GM18907 (cell line): ENCODE measurements at regions not wholly inside any gene's neighbourhood (a gene's known extent, or its start where the extent isn't known, plus 50 kb on each side); places are given as distances from the start of the nearest gene placed in this dataset.
"Not testable (repeated sequence)": the region's sequence is repeated elsewhere in the genome, so short reads cannot be mapped to it uniquely, and the experiment has no call there.

Source experiments
- ATAC-seq: cut with Tn5 transposase; IDR thresholded peaks from one replicate; pipeline ENCODE4 v1.9.1; 2021; ENCODE audit warnings: mild to moderate bottlenecking, moderate library complexity; ENCODE audit not compliant: unreplicated experiment

- ATAC-seq, result no peak
Observed at GRCh38 chr5:135161221-135161620, 127.2 kb upstream of the PITX1 start.

DNA sequence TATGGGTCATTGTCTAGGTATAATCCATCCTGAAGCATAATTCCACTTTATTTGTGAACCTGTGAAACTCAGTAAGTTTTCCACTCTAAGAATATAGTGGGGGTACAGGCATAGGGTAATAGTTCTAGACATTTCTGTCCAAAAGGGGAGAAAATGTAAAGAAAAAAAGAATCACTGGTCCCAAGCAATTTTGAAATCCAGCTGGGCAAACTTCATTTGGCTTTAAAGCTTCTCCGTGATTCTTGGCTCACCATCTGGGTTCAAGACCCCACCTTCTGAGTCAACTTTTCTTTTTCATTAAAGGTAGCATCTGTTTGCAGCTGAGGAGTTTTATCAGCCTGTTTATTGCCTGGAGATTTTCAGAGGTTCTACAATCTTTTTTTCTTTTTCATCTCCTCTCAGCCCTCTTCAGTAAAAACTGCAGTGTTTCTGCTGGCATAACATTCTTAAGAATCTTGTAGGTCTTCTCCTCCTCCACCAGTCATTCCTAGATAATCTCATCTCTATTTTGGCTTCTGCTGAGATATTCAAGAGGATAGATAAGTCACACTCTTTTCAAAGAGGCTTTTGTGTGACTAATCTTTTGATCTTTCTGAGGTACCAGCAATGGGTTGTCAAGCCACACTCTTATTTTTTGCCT, 126.1 kb upstream of the PITX1 start:
- no peak for ATAC-seq

DNA sequence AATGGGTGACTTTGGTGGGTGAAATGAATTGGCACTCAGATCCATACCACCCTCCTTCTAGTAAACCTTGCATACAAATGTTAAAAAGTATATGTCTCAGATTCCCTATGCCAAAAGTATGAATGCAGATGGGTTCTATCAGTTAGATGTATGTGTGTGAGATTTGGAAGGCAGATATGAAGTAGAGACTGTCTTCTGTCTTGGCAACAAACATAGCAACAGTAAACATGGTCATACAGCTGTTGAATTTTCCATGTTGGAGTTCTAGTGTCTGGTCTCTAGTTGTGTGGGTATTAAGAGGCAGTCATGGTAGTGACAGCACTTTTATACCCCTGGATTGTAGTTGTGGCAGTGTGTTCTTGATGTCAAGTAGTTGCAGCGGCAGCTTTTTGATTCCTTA, 125.6 kb upstream of the PITX1 start:
- ATAC-seq, result no peak

DNA sequence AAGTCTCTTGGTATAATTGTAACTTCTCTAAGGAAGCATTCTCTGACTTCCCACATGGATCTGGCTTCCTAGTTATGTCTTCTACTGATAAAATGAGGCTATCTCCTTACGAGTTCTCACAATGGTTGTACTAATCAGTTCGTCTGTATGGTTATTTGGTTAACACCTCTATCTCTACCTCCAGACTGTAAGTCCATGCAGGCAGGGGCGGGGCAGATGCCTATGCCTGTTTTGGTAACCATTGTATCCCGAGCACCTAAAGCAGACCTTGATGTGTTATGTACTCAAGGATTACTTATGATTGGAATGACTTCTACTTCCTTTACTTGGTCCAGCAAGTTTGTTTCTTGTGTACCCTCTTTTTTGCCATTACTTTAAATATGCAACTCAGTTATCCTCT, 125.0 kb upstream of the PITX1 start:
- ATAC-seq, result no peak

GRCh38 chr5:135158314-135158697, 124.3 kb upstream of the PITX1 start:
- no peak for ATAC-seq

DNA sequence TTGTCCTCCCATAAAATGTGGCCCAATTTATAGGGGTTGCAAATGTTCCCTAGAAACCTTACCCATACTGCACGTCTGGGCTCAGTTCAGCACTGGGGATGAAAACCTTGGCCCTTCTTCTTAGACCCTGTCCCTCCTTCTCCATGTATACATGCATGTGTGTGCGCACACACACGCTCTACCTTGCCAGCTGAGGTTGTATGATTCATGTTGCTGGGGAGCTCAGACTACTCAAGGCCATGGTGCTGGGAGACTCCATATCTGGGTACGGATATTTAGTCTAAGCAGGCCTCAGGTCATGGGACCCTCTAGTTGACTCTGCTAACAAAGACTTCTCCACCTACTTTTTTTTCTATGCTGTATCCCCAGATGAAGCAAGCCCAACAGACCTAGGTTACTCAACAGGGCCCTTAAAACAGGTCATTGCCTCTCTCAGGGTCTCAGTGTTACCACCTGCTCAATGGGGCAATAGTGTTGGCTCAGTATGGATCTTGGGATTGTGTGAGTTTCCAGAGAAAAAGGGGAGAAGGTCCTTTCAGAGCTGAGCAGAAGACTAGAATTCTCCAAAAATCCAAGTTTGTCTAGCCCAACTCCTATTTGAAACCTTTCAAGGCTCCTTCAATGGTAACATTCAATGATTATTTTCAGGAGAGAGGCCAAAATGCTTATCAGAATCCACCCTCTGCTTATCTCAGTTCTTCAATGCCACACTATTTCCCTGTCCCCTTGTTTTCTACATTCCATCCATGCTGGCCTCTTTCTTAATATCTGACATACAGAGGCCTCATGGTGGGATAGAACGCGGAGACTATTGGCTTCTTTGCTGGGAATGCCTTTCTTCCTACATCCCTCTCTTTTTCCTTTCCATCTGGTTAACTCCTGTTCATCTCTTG, 123.6 kb upstream of the PITX1 start:
- ATAC-seq, result no peak

DNA sequence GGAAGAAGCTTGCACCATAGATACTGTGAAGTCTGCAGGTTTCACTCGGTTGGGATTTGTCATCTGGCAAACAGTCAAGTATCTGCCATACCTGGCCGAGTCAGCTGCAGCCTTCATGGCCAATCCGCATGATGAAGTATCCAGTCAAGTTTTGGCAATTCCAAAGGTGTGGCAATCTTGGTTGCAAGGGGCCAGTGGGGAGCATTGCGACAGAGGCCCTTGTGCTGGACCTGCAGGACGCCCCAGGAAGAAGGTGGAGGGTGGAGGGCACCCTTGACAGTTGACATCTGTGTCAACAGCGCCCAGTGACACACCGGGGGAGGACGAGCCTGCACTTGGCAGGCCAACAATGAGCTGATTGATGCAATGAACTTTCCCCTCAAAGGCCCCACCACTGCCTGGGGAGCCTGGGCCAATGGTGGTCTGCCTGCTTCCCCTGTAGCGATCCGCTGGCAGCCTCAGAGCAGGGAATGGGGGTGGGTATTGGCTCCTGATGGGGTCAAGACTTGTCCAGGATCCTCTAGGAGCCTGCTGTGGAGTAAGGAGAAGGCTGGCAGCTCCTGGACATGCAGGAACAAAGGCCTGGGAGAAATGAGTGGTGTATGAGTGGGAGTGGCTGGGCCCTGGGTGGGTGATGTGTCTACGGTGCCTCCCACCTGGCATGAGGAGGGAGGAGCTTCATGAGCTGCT, 122.8 kb upstream of the PITX1 start:
- no peak for ATAC-seq

GRCh38 chr5:135156337-135156714, 122.3 kb upstream of the PITX1 start:
- ATAC-seq, result no peak

DNA sequence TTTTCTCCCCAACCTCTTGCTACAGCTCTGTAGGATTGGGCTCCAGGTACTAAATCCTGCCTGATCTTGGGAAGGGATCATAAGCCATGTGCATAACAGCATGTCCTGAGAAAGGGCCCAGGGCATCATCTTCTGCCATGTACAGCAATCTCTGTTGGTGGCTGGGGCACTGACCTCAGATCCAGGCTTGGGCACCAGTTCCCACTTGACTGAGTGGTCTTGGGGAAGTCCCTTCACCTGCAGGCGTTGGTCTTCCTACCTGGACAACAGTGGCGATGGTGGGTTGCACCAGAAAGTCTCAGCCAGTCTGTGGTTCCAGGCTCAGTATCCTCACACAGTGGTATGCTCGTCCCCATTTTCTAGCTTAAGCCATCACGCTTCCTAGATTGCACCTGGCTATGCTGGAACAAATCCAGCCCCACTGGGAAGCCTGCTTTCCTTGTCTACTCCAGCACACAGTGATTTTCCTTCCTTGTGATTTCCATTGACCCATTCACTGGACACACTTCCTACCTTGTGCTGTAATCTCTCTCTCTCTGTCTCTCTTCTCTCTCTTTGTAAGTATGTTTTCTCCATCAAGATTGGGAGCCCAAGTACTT, 121.7 kb upstream of the PITX1 start:
- no peak for ATAC-seq

GRCh38 chr5:135154961-135155360, 120.9 kb upstream of the PITX1 start:
- ATAC-seq, result no peak

DNA sequence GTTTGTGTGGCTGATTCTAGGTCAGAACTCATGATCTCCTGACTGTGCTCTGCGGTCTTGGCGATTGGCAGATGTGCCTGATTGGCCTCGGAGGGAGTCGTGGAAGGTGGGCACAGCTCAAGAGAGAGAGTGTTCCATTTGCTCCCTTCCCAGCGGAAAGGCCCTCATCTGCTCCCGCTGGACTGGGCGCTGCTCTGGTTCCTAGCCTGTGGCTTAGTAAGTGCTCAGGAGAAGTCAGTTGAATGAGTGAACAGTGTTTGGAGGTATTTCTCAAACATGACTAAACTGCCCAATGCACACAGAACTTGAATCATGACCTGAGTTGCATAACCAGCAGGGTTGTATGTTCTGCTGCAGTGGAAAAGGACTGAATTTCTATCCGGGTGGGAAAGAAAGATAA, 120.2 kb upstream of the PITX1 start:
- no peak for ATAC-seq

- no peak for ATAC-seq
Observed at GRCh38 chr5:135153661-135154060, 119.6 kb upstream of the PITX1 start.

DNA sequence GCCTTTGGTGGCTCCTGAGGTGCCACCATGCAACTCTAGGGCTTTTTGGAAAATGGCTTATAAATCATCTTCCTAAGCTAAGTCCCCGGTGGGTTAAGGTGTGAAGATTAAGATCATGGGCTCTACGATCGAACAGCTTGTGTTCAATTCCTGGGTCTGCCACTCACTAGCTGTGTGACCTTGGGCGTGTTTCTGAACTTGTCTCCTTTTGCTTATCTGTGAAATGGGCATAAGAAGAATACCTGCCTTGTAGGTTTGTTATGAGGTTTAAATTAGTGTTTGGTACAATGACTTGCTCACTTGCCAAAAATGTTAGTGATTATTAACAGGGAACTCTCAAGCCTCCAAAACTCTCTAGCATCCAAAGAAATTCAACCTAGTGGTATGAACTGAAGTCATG, 119.2 kb upstream of the PITX1 start:
- no peak for ATAC-seq

GRCh38 chr5:135151660-135152059, 117.6 kb upstream of the PITX1 start:
- ATAC-seq, result not testable (repeated sequence)

DNA sequence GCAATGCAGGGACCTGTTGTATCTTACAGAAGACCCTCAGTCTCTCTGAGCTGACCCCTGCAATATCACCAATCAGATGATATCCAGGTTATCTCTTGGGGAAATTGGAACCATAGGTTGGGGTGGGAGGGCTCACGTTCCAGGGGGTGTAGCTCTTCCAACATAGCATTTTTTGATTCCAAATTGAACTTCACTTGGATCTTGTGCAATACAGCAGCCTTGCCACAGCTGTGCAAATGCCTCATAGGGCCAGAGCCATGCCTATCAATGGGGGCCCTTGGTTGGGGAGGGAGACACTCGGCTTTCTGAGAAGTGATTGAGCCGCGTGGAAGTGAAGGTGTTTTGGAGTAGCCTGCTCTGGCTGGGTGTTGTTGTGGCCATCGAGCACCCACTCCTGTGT, 117.2 kb upstream of the PITX1 start:
- ATAC-seq, result no peak

- ATAC-seq, result no peak
Observed at GRCh38 chr5:135150767-135151166, 116.7 kb upstream of the PITX1 start.

- no peak for ATAC-seq
Observed at GRCh38 chr5:135149956-135150723, 116.1 kb upstream of the PITX1 start.

DNA sequence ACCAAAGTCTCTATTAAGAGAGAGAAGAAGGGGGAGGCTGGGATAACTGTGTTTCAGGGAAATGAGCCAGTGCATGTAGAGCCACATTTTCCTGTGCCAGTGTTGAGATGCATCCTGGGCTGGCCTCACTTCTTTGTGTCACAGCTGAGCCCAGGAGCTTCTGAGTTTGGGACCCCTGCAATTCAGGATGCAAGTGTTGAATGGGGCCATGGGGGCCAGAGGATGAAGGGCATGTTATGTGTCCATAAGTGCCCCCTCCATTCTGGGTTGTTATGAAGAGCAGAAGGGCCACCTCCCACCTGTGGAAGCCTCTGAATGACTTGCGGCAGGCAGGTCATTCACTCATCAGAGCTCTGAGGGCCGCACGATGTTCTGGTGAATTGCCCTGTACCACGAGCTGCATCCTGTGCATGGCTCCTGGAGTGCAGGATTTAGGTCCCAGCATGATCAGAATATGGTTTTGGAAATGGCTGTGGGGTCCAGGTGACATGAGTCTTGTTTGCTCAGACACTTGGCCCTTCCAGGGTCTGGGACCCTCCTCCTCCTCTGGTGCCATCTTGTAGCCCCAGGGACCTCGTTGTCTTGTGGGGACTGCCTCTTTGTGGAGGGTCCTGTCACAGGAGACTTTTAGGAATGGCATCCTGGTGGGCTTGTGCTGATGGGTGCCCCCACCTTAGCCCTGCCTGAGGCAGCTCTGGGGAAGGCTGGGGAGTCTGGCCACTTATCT, 115.4 kb upstream of the PITX1 start:
- ATAC-seq, result no peak

DNA sequence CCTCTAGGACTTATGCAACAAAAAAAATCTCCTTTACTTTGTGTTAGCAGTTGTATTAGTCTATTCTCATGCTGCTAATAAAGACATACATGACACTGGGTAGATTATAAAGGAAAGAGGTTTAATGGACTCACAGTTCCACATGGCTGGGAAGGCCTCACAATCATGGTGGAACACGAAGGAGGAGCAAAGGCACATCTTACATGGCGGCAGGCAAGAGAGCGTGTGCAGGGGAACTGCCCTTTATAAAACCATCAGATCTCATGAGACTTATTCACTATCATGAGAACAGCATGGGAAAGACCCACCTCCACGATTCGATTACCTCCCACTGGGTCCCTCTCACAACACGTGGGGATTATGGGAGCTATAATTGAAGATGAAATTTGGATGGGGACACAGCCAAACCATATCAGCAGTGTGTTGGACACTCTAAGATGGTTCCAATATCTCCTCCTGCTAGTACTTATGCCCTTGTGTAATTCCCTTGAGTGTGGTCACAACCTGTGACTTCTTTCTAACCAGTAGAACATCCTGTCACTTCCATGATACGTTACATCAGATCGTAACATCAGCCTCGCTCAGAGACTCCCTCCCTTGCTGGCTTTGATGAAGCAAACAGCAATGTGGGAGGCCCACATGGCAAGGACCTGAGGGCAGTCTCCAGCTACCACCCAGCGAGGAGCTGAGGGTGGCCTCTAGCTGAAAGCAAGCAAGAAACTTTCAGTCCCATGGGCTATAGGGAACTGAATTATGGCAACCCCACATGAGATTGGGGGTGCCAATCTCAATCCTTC, 113.5 kb upstream of the PITX1 start:
- ATAC-seq, result no peak
